CD4-positive, alpha-beta T cell (primary cell): ENCODE measurements at regions not wholly inside any gene's neighbourhood (a gene's known extent, or its start where the extent isn't known, plus 50 kb on each side); places are given as distances from the start of the nearest gene placed in this dataset.
A peak's percentile ranks its signal among the peaks of the same experiment; 100 is the strongest.

Source experiments
- ATAC-seq: fragments of 200-7000 bp; cut with Tn5 transposase; one replicate; pipeline ENCODE4 v1.10.0; 2022; ENCODE audit warnings: mild to moderate bottlenecking; ENCODE audit not compliant: poor library complexity
- CTCF ChIA-PET: fragments of 350-600 bp; sonication (Branson Sonifier 250); formaldehyde crosslinking; loops from one replicate; lab custom pipeline; 2021; ENCODE audit warnings: antibody characterized with exemption, inconsistent platforms; lab: Charles Lee
- POLR2A ChIA-PET: fragments of 350-600 bp; sonication (Branson Sonifier 250); formaldehyde crosslinking; loops from one replicate; lab custom pipeline; 2021; ENCODE audit warnings: antibody characterized with exemption, inconsistent platforms; lab: Charles Lee
- DNase-seq, 14 experiments: peaks; one replicate each; pipeline ENCODE4 v3.0.0-alpha.2; 2013 to 2020; ENCODE audit warnings: mixed read lengths in 2 of 14
- H3K27ac ChIP-seq, 2 donors: one replicate each; pipeline versions ENCODE4 v1.5.1 to v1.7.0; 2013; ENCODE audit warnings: low read length in 2 of 2, low read depth in 1 of 2, mild to moderate bottlenecking in 1 of 2
- H3K27me3 ChIP-seq, 2 experiments: 1 replicate in 1 of 2; 2 replicates in 1 of 2; pipeline versions ENCODE4 v1.6.1 to v1.7.0; 2013; ENCODE audit warnings: low read length in 2 of 2, control low read depth in 1 of 2, mild to moderate bottlenecking in 1 of 2, moderate library complexity in 1 of 2; ENCODE audit not compliant: insufficient read depth in 2 of 2, control insufficient read depth in 1 of 2
- H3K36me3 ChIP-seq: one replicate; pipeline ENCODE4 v1.6.1; 2013; ENCODE audit warnings: low read length, control low read depth; ENCODE audit not compliant: insufficient read depth
- H3K4me1 ChIP-seq: one replicate; pipeline ENCODE4 v1.6.1; 2013; ENCODE audit warnings: low read length, control low read depth; ENCODE audit not compliant: insufficient read depth
- H3K4me3 ChIP-seq: one replicate; pipeline ENCODE4 v1.5.1; 2013; ENCODE audit warnings: mild to moderate bottlenecking, low read length, moderate library complexity
- H3K9me3 ChIP-seq, 2 experiments: 1 replicate in 1 of 2; 2 replicates in 1 of 2; pipeline versions ENCODE4 v1.6.1 to v1.7.0; 2013; ENCODE audit warnings: low read length in 2 of 2, mild to moderate bottlenecking in 2 of 2, control low read depth in 1 of 2, moderate library complexity in 1 of 2; ENCODE audit not compliant: control insufficient read depth in 1 of 2, insufficient read depth in 1 of 2
- H3K27ac Mint-ChIP-seq: one replicate; pipeline ENCODE4 v1.8.0; 2020; ENCODE audit warnings: mixed read lengths
- H3K27me3 Mint-ChIP-seq: one replicate; pipeline ENCODE4 v1.8.0; 2021; ENCODE audit warnings: mixed read lengths
- H3K36me3 Mint-ChIP-seq: one replicate; pipeline ENCODE4 v1.8.0; 2021; ENCODE audit warnings: low read depth, mixed read lengths
- H3K4me1 Mint-ChIP-seq: one replicate; pipeline ENCODE4 v1.8.0; 2021; ENCODE audit warnings: low read depth, mixed read lengths
- H3K4me3 Mint-ChIP-seq: one replicate; pipeline ENCODE4 v1.8.0; 2020; ENCODE audit warnings: mild to moderate bottlenecking, mixed read lengths
- H3K9me3 Mint-ChIP-seq: one replicate; pipeline ENCODE4 v1.8.0; 2020; ENCODE audit warnings: mixed read lengths
- CTCF ChIP-seq: fragments of 200-600 bp; IDR thresholded peaks from one replicate; pipeline ENCODE4 v1.8.0; 2022; ENCODE audit warnings: antibody characterized with exemption, mild to moderate bottlenecking
- intact Hi-C, 2 experiments: fragments of 100-400 bp; cut with DNase I in 1 of 2; cut with micrococcal nuclease in 1 of 2; formaldehyde crosslinking; loops; one replicate each; pipeline versions ENCODE4 v1.15.1 to v1.9.0; 2023 to 2025; cut with DNase I, micrococcal nuclease

- Mint-ChIP-seq H3K9me3 (no peaks in the 10 kb centered on the region), H3K27me3 (peaks cover under 1% of the 10 kb centered on the region), H3K36me3 (no peaks in the 10 kb centered on the region), H3K4me1 (peaks cover 22% of the 10 kb centered on the region), H3K4me3 (no peak overlapping the region), H3K27ac (peak overlapping the region; percentile 84)
- Histone ChIP-seq H3K27me3 (no peaks in the 10 kb centered on the region), H3K36me3 (no peaks in the 10 kb centered on the region), H3K4me1 (peaks cover 16% of the 10 kb centered on the region), H3K9me3 (no peaks in the 10 kb centered on the region), H3K27ac (no peak overlapping the region), H3K4me3 (no peak overlapping the region)
- no peak for ATAC-seq
- no peak for DNase-seq
- ChIA-PET POLR2A (no interaction called here), CTCF (interaction anchor here (1.5 kb wide), 1 partner anchor 503 kb away, joined by 3 read pairs; the partner anchor contains the start of gene XXYLT1)
- intact Hi-C loops, result loop anchor here (2.0 to 5.0 kb wide), 4 partner anchors 85 to 780 kb away; partner anchors contain the start of gene ATP13A3 (in 2 of the 2)
- no peak for TF ChIP-seq CTCF
These were observed 81.9 kb downstream of the FAM43A start for GRCh38 chr3:194767446-194768207.

- intact Hi-C loops, result loop anchor here (2.0 to 5.0 kb wide), 4 partner anchors 86 to 779 kb away; partner anchors contain the start of gene ATP13A3 (in 2 of the 2)
- Mint-ChIP-seq H3K4me1 (peaks cover 22% of the 10 kb centered on the region), H3K36me3 (no peaks in the 10 kb centered on the region), H3K27me3 (peaks cover 3% of the 10 kb centered on the region), H3K27ac (peak overlapping the region; percentile 84), H3K9me3 (no peaks in the 10 kb centered on the region), H3K4me3 (peak overlapping the region; percentile 87)
- ChIA-PET CTCF (interaction anchor here (1.0 to 1.4 kb wide), 2 partner anchors 86 to 96 kb away, joined by 4 to 9 read pairs; partner anchors contain the start of gene LSG1), POLR2A (interaction anchor here (0.6 to 1.7 kb wide), 7 partner anchors 10 to 503 kb away, joined by 3 to 16 read pairs (median 5); partner anchors contain the start of genes FAM43A, LSG1 and XXYLT1)
- Histone ChIP-seq H3K27ac (peak overlapping the region; percentile 18 to 43), H3K4me3 (peak overlapping the region; percentile 22), H3K36me3 (no peaks in the 10 kb centered on the region), H3K4me1 (peaks cover 16% of the 10 kb centered on the region), H3K27me3 (no peaks in the 10 kb centered on the region), H3K9me3 (no peaks in the 10 kb centered on the region)
- peak in 2 of 14 experiments; percentile 3 to 11 for DNase-seq
- no peak for TF ChIP-seq CTCF
- no peak for ATAC-seq
These were observed 82.9 kb downstream of the FAM43A start for GRCh38 chr3:194768586-194768985.

- ATAC-seq (peak; percentile 97), DNase-seq (peak; percentile 77 to 98 (median 88))
- H3K27ac ChIP-seq, result peak overlapping the region; percentile 51 to 65
- Mint-ChIP-seq H3K27me3 (peaks cover 5% of the 10 kb centered on the region), H3K36me3 (no peaks in the 10 kb centered on the region), H3K9me3 (no peaks in the 10 kb centered on the region), H3K4me1 (peaks cover 22% of the 10 kb centered on the region), H3K27ac (peak overlapping the region; percentile 84), H3K4me3 (peak overlapping the region; percentile 87)
- no peaks in the 10 kb centered on the region for H3K36me3 ChIP-seq
- CTCF ChIA-PET, result interaction anchor here (1.0 to 1.4 kb wide), 2 partner anchors 86 to 97 kb away, joined by 4 to 9 read pairs; partner anchors contain the start of gene LSG1
- peaks cover 16% of the 10 kb centered on the region for H3K4me1 ChIP-seq
- intact Hi-C loops, result loop anchor here (1.0 to 5.0 kb wide), 5 partner anchors 86 to 778 kb away; partner anchors contain the start of genes ATP13A3 (in 2 of the 2) and LSG1 (in 1 of the 2)
- peak overlapping the region; percentile 43 for H3K4me3 ChIP-seq
- POLR2A ChIA-PET, result interaction anchor here (0.6 to 1.7 kb wide), 8 partner anchors 9 to 502 kb away, joined by 3 to 16 read pairs (median 4); partner anchors contain the start of genes FAM43A, LSG1 and XXYLT1
- H3K9me3 ChIP-seq, result no peaks in the 10 kb centered on the region
- no peaks in the 10 kb centered on the region for H3K27me3 ChIP-seq
- TF ChIP-seq CTCF, result no peak
These were observed 83.4 kb downstream of the FAM43A start for GRCh38 chr3:194769020-194769643.
